DMS153 (cell line): ENCODE measurements at regions not wholly inside any gene's neighbourhood (a gene's known extent, or its start where the extent isn't known, plus 50 kb on each side); places are given as distances from the start of the nearest gene placed in this dataset.
"Not testable (repeated sequence)": the region's sequence is repeated elsewhere in the genome, so short reads cannot be mapped to it uniquely, and the experiment has no call there.

ENCODE experiments used
- DNase-seq: peaks from one replicate; lab custom pipeline; 2025; lab: John Stamatoyannopoulos, UW

GRCh38 chr5:10017786-10018185, 231.9 kb downstream of the ATPSCKMT start:
- no peak for DNase-seq

GRCh38 chr5:10016559-10016958, 233.1 kb downstream of the ATPSCKMT start:
- peak; percentile 75 for DNase-seq

DNA sequence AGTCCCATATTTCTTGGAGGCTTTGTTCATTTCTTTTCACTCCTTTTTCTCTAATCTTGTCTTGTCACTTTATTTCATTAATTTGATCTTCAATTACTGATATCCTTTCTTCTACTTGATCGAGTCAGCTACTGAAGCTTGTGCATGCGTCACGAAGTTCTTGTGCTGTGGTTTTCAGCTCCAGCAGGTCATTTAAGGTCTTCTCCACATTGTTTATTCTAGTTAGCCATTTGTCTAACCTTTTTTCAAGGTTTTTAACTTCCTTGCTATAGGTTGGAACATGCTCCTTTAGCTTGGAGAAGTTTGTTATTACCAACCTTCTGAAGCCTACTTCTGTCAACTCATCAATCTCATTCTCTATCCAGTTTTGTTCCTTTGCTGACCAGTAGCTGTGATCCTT, 234.0 kb downstream of the ATPSCKMT start:
- DNase-seq, result not testable (repeated sequence)

DNA sequence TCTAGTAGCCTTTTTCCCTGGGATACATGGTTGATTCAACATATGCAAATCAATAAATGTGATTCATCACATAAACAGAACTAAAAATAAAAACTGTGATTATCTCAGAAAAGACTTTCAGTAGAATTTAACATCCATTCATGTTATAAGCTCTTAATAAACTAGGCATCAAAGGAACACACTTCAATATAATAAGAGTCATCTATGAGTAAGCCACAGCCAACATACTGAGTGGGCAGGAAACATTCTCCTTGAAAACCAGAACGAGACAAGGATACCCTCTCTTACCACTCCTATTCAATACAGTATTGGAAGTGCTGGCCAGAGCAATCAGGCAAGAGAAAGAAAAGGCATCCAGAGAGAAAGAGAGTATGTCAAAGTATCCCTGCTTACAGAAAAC, 239.9 kb downstream of the ATPSCKMT start:
- no peak for DNase-seq

- DNase-seq, result no peak
These were observed 262.6 kb downstream of the ATPSCKMT start for GRCh38 chr5:9987101-9987500.

GRCh38 chr5:9977070-9977469, 272.6 kb downstream of the ATPSCKMT start:
- DNase-seq, result no peak

- no peak for DNase-seq
These were observed 273.1 kb downstream of the ATPSCKMT start for GRCh38 chr5:9976621-9977020.

GRCh38 chr5:9972059-9972458, 277.6 kb downstream of the ATPSCKMT start:
- no peak for DNase-seq

DNA sequence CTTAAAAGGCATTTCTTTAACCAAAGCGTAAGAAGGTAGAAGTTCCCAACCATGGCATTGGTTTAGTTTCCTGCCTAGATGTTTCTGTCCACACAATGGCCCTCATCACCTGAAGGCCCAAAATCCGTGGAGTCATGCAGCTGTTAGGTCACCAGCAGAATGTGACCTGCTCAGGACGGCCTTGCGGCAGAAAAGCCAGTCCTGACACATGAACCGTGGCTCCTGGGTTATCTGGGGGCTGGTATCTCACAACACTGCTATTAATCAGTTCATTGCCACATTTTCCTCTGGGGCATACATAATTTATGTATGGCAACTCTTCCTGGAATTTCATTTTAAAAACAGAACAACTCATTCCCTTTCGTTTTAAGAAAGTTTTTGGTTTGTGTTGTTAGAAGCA, 278.4 kb downstream of the ATPSCKMT start:
- no peak for DNase-seq

GRCh38 chr5:9958914-9959313, 290.8 kb downstream of the ATPSCKMT start:
- no peak for DNase-seq

GRCh38 chr5:9957214-9957613, 292.5 kb downstream of the ATPSCKMT start:
- no peak for DNase-seq

GRCh38 chr5:9956725-9957124, 293.0 kb downstream of the ATPSCKMT start:
- no peak for DNase-seq

DNA sequence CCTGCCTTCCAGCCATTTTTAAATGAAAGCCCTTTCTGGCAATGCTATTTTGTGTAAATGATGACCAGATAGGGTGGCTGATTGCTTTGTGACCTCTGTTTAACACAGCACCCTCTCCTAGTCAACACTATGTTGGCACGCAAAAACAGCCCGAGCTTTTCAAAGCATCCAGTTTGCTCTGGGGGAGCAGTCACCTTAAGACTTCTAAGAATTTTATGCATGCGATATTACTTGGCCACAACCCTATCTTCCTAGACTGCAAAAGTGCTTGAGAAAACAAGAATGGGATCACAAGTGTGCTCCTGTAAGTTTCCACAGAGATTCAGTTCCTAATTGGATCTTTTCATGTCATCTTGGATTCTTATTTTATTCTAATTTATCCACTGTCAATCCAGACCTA, 294.1 kb downstream of the ATPSCKMT start:
- no peak for DNase-seq

DNA sequence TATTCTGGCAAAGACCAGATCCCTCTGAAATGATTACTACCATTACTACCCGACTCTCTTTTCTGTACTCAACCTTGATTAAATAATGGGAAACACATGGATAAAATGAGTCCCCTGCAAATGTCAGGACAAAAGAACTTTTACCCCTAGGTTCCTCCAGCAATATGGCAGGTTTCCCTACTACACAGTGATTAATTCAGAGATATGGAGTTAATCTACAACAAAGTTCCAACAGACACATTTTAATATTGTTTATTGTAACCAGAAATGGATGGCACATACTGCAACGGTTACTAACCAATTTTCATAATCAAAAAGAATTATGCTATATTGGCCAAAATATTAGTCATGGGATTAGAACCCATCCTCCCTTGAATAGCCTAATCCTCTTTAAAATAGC, 294.8 kb downstream of the ATPSCKMT start:
- no peak for DNase-seq

DNA sequence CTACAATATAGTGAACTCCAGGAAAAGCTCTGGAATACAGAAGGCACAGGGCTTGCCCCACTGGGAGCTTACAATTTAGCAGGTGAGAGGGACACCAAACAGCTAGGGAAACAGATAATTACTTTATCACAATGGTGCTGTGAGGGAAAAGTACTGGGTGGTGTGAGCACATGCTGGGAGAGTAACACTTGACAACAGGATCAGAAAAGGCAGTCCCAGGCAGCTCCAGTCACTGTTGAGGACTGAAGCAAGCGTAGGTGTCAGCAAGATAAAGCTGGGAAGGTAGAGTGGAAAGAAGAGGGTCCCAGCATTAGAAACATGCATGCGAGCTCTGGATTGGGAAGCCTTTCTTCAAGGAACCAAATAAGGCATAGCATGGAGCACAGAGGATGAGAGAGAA, 296.0 kb downstream of the ATPSCKMT start:
- no peak for DNase-seq

GRCh38 chr5:9951865-9952516, 297.7 kb downstream of the ATPSCKMT start:
- DNase-seq, result no peak

DNA sequence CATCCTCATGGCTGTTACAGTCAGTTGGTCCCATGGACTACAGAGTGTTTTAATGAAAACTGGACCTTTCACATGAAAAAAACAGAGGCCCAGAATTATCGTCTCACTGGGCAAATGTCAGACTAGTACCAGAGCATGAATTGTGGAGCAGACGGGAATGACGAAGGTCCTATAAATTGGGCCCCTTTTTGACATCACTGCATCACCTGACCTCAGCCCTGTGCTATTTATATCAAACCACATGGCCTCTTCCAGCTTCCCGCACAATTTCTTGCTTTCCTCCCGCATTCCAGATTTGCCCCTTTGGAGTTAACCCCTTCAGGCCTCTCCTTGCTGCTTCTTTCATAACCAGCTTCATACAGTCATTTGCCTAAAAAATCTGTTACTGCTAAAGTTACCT, 301.7 kb downstream of the ATPSCKMT start:
- DNase-seq, result no peak

DNA sequence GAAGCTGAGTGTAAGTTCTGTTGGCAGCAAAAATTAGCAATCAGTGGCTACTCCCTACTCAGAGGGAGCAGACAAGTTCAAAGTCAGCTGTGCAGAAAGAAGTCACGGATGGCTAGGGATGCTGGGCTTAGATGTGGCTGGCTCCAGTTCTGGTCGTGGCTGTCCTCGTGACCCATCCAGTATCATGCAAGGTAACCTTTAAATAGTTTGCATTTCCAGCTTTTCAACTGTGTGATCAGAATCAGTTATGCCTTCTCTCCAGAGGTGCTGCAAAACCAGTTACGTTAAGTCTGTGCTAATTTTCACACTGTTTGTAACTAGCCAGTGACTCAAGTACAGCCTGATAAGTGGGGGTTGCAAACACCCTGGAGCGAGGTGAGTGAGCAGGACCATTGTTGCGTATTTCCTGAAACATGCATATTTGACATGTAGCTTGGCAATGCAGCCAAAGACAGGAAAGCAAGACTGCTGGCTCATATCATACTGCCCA, 302.4 kb downstream of the ATPSCKMT start:
- DNase-seq, result no peak

GRCh38 chr5:9932770-9933169, 302.6 kb upstream of the TAS2R1 start:
- no peak for DNase-seq

GRCh38 chr5:9930156-9930555, 300.0 kb upstream of the TAS2R1 start:
- no peak for DNase-seq

DNA sequence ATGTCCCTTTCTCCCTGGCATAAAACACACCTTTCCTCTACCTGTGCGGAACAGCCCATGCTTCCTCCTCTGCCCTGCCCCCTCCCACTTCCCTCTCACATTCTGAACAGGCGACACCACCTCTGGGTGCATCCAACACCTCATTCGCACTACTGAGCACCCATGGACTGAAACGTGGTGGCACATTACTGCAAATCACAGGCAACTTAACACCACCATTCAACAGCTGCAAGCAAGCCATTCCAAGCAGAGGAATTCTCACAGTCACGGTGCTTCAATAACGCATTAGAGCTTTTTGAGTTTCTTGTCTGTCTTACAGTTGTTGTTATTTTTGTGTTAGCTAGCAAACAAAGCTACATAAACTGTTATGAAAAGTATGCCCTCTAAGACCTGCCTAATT, 298.2 kb upstream of the TAS2R1 start:
- no peak for DNase-seq

- DNase-seq, result no peak
These were observed 297.4 kb upstream of the TAS2R1 start for GRCh38 chr5:9927521-9927997.

- no peak for DNase-seq
These were observed 297.0 kb upstream of the TAS2R1 start for GRCh38 chr5:9927106-9927505.

- no peak for DNase-seq
These were observed 294.5 kb upstream of the TAS2R1 start for GRCh38 chr5:9924614-9925013.
